ENCODE measurements at regions not wholly inside any gene's neighbourhood (a gene's known extent, or its start where the extent isn't known, plus 50 kb on each side); places are given as distances from the start of the nearest gene placed in this dataset.

GRCh38 chr4:65028592-65028991 lies 619.3 kb upstream of the TECRL start:
- DNase-seq (ENCODE audit: low read depth) = no peak
- no peak for TF ChIP-seq CTCF (conservative IDR thresholded peaks at IDR 0.05; ENCODE audit: low read length)
- H3K4me3 ChIP-seq (ENCODE audit: low read length) = no peak overlapping the region

GRCh38 chr4:65023883-65024670 lies 614.8 kb upstream of the TECRL start:
- no peak for TF ChIP-seq CTCF (conservative IDR thresholded peaks at IDR 0.05; ENCODE audit: low read length)
- H3K4me3 ChIP-seq (ENCODE audit: low read length) = no peak overlapping the region
- DNase-seq (ENCODE audit: low read depth) = no peak

GRCh38 chr4:65023081-65023480 lies 613.8 kb upstream of the TECRL start:
- no peak overlapping the region for H3K4me3 ChIP-seq (ENCODE audit: low read length)
- no peak for DNase-seq (ENCODE audit: low read depth)
- no peak for TF ChIP-seq CTCF (conservative IDR thresholded peaks at IDR 0.05; ENCODE audit: low read length)

GRCh38 chr4:65021737-65022136 lies 612.5 kb upstream of the TECRL start:
- TF ChIP-seq CTCF (conservative IDR thresholded peaks at IDR 0.05; ENCODE audit: low read length) = no peak
- no peak overlapping the region for H3K4me3 ChIP-seq (ENCODE audit: low read length)
- no peak for DNase-seq (ENCODE audit: low read depth)

GRCh38 chr4:65021149-65021548 lies 611.9 kb upstream of the TECRL start:
- no peak for DNase-seq (ENCODE audit: low read depth)
- TF ChIP-seq CTCF (conservative IDR thresholded peaks at IDR 0.05; ENCODE audit: low read length) = no peak
- H3K4me3 ChIP-seq (ENCODE audit: low read length) = no peak overlapping the region

- DNase-seq (ENCODE audit: low read depth) = no peak
- TF ChIP-seq CTCF (conservative IDR thresholded peaks at IDR 0.05; ENCODE audit: low read length) = no peak
- no peak overlapping the region for H3K4me3 ChIP-seq (ENCODE audit: low read length)
Observed at GRCh38 chr4:65019775-65020174, 610.5 kb upstream of the TECRL start.

- TF ChIP-seq CTCF (conservative IDR thresholded peaks at IDR 0.05; ENCODE audit: low read length) = no peak
- H3K4me3 ChIP-seq (ENCODE audit: low read length) = no peak overlapping the region
- no peak for DNase-seq (ENCODE audit: low read depth)
Observed at GRCh38 chr4:65018313-65018712, 609.1 kb upstream of the TECRL start.

All from AG10803 (cell line).